Breast epithelium (tissue), 4 donors: ENCODE measurements at regions not wholly inside any gene's neighbourhood (a gene's known extent, or its start where the extent isn't known, plus 50 kb on each side); places are given as distances from the start of the nearest gene placed in this dataset.

ENCODE experiments used
- DNase-seq, 2 donors: peaks; one replicate each; pipeline ENCODE4 v3.0.0-alpha.2; 2019; ENCODE audit warnings: low spot score in 2 of 2
- H3K27ac ChIP-seq, 2 donors: fragments of 200-600 bp; sonication (generic) in 1 of 2; one replicate each; pipeline ENCODE4 v1.5.1; 2016 to 2019; ENCODE audit warnings: mild to moderate bottlenecking in 1 of 2
- H3K27me3 ChIP-seq, 2 donors: fragments of 200-600 bp; sonication (generic) in 1 of 2; one replicate each; pipeline versions ENCODE4 v1.5.1 to v1.6.0; 2017 to 2019; ENCODE audit warnings: control low read depth in 1 of 2, mild to moderate bottlenecking in 1 of 2
- H3K36me3 ChIP-seq: fragments of 200-600 bp; one replicate; pipeline ENCODE4 v1.5.1; 2019
- H3K4me1 ChIP-seq, 2 donors: fragments of 200-600 bp; sonication (generic); one replicate each; pipeline ENCODE4 v1.5.1; 2016 to 2019; ENCODE audit warnings: control low read depth in 1 of 2
- H3K4me3 ChIP-seq, 3 donors: fragments of 200-600 bp; sonication (generic); 1 replicate in 2 of 3; 2 replicates in 1 of 3; pipeline ENCODE4 v1.5.1; 2016 to 2019; ENCODE audit warnings: mild to moderate bottlenecking in 3 of 3, moderate library complexity in 2 of 3
- H3K9me3 ChIP-seq, 2 donors: fragments of 200-600 bp; sonication (generic) in 1 of 2; one replicate each; pipeline ENCODE4 v1.5.1; 2016 to 2019; ENCODE audit warnings: control low read depth in 1 of 2
- POLR2A ChIP-seq: fragments of 450-650 bp; IDR thresholded peaks from one replicate; pipeline ENCODE4 v1.6.1; 2016; ENCODE audit warnings: antibody characterized with exemption, mild to moderate bottlenecking, moderate library complexity
- POLR2AphosphoS5 ChIP-seq, 3 donors: sonication (generic); formaldehyde crosslinking; IDR thresholded peaks; one replicate each; pipeline ENCODE4 v1.6.1; 2017; ENCODE audit warnings: antibody characterized with exemption in 3 of 3
- intact Hi-C: fragments of 100-400 bp; cut with DNase I; formaldehyde crosslinking; loops from one replicate; pipeline ENCODE4 v1.15.1; 2023; ENCODE audit warnings: low total_unique reads
- TF ChIP-seq, protein P1 (sequence below), 3 donors: fragments of 450-650 bp; IDR thresholded peaks; one replicate each; pipeline ENCODE4 v1.5.1; 2016 to 2017; ENCODE audit warnings: antibody characterized with exemption in 3 of 3, mild to moderate bottlenecking in 3 of 3, moderate library complexity in 3 of 3

DNA sequence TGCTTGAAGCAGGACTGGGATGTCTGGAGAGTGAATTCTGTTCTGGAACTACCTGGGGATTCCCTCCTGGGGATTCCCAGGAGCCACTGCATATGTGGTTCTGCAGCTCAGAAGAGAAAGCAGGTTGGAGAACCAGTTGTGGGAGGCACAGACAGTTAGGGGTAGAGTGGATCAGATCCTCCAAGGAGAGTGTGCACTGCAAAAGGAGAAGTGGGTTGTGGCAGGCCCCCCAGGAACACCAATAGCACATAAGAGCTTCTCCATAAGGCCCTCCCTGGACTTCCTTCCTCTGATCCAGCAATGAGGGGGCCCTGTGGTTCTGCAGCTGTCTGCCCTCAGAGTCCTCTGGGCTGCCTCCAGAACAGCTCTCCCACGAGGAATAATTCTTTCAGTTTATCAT, 369.2 kb upstream of the CNR1 start:
- intact Hi-C loops = no loop called here
- H3K36me3 ChIP-seq = no peaks in the 10 kb centered on the region
- no peak for DNase-seq
- no peaks in the 10 kb centered on the region for H3K27me3 ChIP-seq
- no peaks in the 10 kb centered on the region for H3K4me1 ChIP-seq
- H3K27ac ChIP-seq = no peak overlapping the region
- TF ChIP-seq, protein P1, sequence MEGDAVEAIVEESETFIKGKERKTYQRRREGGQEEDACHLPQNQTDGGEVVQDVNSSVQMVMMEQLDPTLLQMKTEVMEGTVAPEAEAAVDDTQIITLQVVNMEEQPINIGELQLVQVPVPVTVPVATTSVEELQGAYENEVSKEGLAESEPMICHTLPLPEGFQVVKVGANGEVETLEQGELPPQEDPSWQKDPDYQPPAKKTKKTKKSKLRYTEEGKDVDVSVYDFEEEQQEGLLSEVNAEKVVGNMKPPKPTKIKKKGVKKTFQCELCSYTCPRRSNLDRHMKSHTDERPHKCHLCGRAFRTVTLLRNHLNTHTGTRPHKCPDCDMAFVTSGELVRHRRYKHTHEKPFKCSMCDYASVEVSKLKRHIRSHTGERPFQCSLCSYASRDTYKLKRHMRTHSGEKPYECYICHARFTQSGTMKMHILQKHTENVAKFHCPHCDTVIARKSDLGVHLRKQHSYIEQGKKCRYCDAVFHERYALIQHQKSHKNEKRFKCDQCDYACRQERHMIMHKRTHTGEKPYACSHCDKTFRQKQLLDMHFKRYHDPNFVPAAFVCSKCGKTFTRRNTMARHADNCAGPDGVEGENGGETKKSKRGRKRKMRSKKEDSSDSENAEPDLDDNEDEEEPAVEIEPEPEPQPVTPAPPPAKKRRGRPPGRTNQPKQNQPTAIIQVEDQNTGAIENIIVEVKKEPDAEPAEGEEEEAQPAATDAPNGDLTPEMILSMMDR (IDR thresholded peaks at IDR 0.05) = no peak
- TF ChIP-seq POLR2AphosphoS5 (IDR thresholded peaks at IDR 0.05) (no peak), POLR2A (no peak)
- no peak overlapping the region for H3K4me3 ChIP-seq
- no peaks in the 10 kb centered on the region for H3K9me3 ChIP-seq

DNA sequence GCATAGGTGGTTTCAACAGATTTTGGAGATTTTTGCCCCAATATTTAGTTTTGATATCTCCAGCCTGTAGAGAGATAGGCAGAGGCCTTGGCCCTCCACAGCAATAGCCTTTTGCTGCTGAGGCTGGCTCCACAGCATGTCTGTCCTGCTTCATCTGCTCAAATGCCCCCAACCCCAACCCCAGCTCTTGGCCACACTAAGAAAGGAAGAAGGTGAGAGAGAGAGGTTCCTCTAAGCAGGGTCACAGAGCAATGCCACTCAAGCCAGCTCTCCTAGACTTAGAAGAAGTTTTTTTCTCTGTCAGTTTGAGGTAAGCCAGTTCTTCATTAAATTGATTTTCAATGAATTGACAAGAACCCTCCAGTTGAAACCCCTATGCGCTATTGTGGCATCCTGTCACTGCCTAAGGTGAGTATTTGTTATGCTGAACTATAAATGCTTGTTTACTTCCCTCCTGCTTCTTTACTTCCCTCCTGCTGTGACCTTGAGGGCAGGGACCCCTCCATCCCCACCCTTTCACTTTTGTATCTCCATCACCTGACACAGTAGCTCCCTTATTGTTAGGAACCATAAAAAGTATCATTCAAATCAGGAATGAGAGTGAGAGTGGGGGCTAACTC, 366.2 kb upstream of the CNR1 start:
- intact Hi-C loops = no loop called here
- Histone ChIP-seq H3K36me3 (no peaks in the 10 kb centered on the region), H3K4me1 (no peaks in the 10 kb centered on the region), H3K27ac (no peak overlapping the region), H3K4me3 (no peak overlapping the region), H3K27me3 (no peaks in the 10 kb centered on the region), H3K9me3 (no peaks in the 10 kb centered on the region)
- TF ChIP-seq POLR2AphosphoS5 (IDR thresholded peaks at IDR 0.05) (no peak), POLR2A (no peak)
- TF ChIP-seq, protein P1 (IDR thresholded peaks at IDR 0.05) = no peak
- no peak for DNase-seq

DNA sequence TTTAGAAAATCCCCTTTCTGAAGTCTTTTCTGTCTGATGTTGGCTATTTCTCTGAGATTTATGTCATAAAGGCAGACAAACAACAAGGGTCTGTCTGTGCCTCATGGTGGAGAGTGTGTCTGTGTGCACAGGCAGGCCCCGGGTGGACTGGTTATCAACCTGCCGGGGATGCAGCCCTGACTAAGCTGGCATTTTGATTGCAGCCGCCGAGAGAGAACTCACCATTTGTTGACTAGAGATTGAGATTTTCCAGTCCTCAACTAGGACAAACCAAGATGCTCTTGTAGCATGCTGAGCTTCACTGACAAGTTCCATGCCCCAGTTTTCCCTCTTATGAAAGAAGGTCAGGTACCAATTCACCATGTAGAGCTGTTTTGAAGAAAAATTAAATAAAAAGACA, 363.6 kb upstream of the CNR1 start:
- H3K27me3 ChIP-seq = no peaks in the 10 kb centered on the region
- TF ChIP-seq POLR2AphosphoS5 (IDR thresholded peaks at IDR 0.05) (no peak), POLR2A (no peak)
- TF ChIP-seq, protein P1 (IDR thresholded peaks at IDR 0.05) = no peak
- no peaks in the 10 kb centered on the region for H3K36me3 ChIP-seq
- no peaks in the 10 kb centered on the region for H3K4me1 ChIP-seq
- intact Hi-C loops = no loop called here
- no peak for DNase-seq
- no peak overlapping the region for H3K4me3 ChIP-seq
- H3K27ac ChIP-seq = no peak overlapping the region
- no peaks in the 10 kb centered on the region for H3K9me3 ChIP-seq

GRCh38 chr6:88520445-88520844, 354.3 kb upstream of the CNR1 start:
- H3K27me3 ChIP-seq = no peaks in the 10 kb centered on the region
- intact Hi-C loops = no loop called here
- no peaks in the 10 kb centered on the region for H3K9me3 ChIP-seq
- H3K27ac ChIP-seq = no peak overlapping the region
- TF ChIP-seq POLR2A (no peak), POLR2AphosphoS5 (IDR thresholded peaks at IDR 0.05) (no peak)
- TF ChIP-seq, protein P1 (IDR thresholded peaks at IDR 0.05) = no peak
- H3K36me3 ChIP-seq = no peaks in the 10 kb centered on the region
- no peaks in the 10 kb centered on the region for H3K4me1 ChIP-seq
- H3K4me3 ChIP-seq = no peak overlapping the region
- DNase-seq = no peak

DNA sequence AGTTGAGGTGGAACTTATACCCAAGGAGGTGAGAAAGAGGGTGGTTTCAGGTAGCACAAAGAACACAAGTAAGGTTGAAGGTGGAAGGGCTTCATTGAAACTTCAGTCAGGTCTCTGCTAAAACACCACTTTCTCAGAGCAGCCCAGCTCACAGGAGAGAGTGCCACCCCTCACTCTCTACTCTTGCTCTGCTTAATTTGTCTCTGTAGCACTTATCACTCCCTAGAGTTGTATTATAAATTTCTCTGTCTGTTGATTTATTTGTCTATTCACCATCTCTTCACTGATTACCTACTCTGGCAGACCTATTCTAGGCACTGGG, 353.8 kb upstream of the CNR1 start:
- Histone ChIP-seq H3K4me1 (no peaks in the 10 kb centered on the region), H3K4me3 (no peak overlapping the region), H3K27ac (no peak overlapping the region), H3K9me3 (no peaks in the 10 kb centered on the region), H3K27me3 (no peaks in the 10 kb centered on the region), H3K36me3 (no peaks in the 10 kb centered on the region)
- intact Hi-C loops = no loop called here
- TF ChIP-seq POLR2A (no peak), POLR2AphosphoS5 (IDR thresholded peaks at IDR 0.05) (no peak)
- TF ChIP-seq, protein P1 (IDR thresholded peaks at IDR 0.05) = no peak
- DNase-seq = no peak
